GM23338 (cell line): ENCODE measurements at regions not wholly inside any gene's neighbourhood (a gene's known extent, or its start where the extent isn't known, plus 50 kb on each side); places are given as distances from the start of the nearest gene placed in this dataset.

Experiments used
- ATAC-seq: fragments of 200-7000 bp; cut with Tn5 transposase; 3 replicates; pipeline ENCODE4 v1.9.1; 2020
- DNase-seq: peaks from one replicate; pipeline ENCODE4 v3.0.0-alpha.2; 2015; ENCODE audit warnings: low spot score
- H2AFZ ChIP-seq: fragments of 200-600 bp; sonication (generic); 2 replicates; pipeline ENCODE4 v1.8.0; 2016; ENCODE audit warnings: antibody characterized with exemption, mild to moderate bottlenecking, moderate library complexity
- H3F3A ChIP-seq: fragments of 200-600 bp; sonication (generic); replicated peaks from 2 replicates; pipeline ENCODE4 v1.8.0; 2017; ENCODE audit warnings: antibody characterized with exemption, mixed run types, low read depth
- H3K27ac ChIP-seq: fragments of 200-600 bp; sonication (generic); 2 replicates; pipeline ENCODE4 v1.6.1; 2016; ENCODE audit warnings: low read depth
- H3K27me3 ChIP-seq: fragments of 200-600 bp; sonication (generic); 2 replicates; pipeline ENCODE4 v1.8.0; 2016; ENCODE audit warnings: mild to moderate bottlenecking, mixed run types, moderate library complexity; ENCODE audit not compliant: insufficient read depth
- H3K36me3 ChIP-seq: fragments of 200-600 bp; sonication (generic); 2 replicates; pipeline ENCODE4 v1.8.0; 2016; ENCODE audit warnings: mild to moderate bottlenecking; ENCODE audit not compliant: insufficient read depth
- H3K4me1 ChIP-seq: fragments of 200-600 bp; sonication (generic); 2 replicates; pipeline ENCODE4 v1.8.0; 2016; ENCODE audit warnings: mild to moderate bottlenecking, moderate library complexity; ENCODE audit not compliant: insufficient read depth
- H3K4me2 ChIP-seq: fragments of 200-600 bp; sonication (generic); 2 replicates; pipeline ENCODE4 v1.7.1; 2017; ENCODE audit warnings: mixed run types
- H3K4me3 ChIP-seq: fragments of 200-600 bp; sonication (generic); 2 replicates; pipeline ENCODE4 v1.6.1; 2016; ENCODE audit warnings: mixed run types
- H3K79me2 ChIP-seq: fragments of 200-600 bp; sonication (generic); replicated peaks from 2 replicates; pipeline ENCODE4 v1.8.0; 2017; ENCODE audit warnings: mild to moderate bottlenecking; ENCODE audit not compliant: insufficient read depth
- H3K9me2 ChIP-seq: fragments of 200-600 bp; sonication (generic); 2 replicates; pipeline ENCODE4 v1.8.0; 2017; ENCODE audit not compliant: insufficient read depth
- H4K20me1 ChIP-seq: fragments of 200-600 bp; sonication (generic); replicated peaks from 2 replicates; pipeline ENCODE4 v1.8.0; 2017; ENCODE audit warnings: mild to moderate bottlenecking; ENCODE audit not compliant: insufficient read depth
- H3K27ac Mint-ChIP-seq: 2 replicates; pipeline ENCODE4 v1.8.0; 2020; ENCODE audit warnings: inconsistent platforms, mild to moderate bottlenecking, moderate library complexity, mixed read lengths
- H3K27me3 Mint-ChIP-seq: 3 replicates; pipeline ENCODE4 v1.8.0; 2022; ENCODE audit warnings: low read depth, mild to moderate bottlenecking, moderate library complexity, mixed read lengths, inconsistent platforms; ENCODE audit not compliant: insufficient read depth, poor library complexity
- H3K36me3 Mint-ChIP-seq: 3 replicates; pipeline ENCODE4 v1.8.0; 2021; ENCODE audit warnings: low read depth, mild to moderate bottlenecking, inconsistent platforms, moderate library complexity, mixed read lengths
- H3K4me1 Mint-ChIP-seq: 3 replicates; pipeline ENCODE4 v1.8.0; 2020; ENCODE audit warnings: mild to moderate bottlenecking, inconsistent platforms, mixed read lengths
- H3K4me3 Mint-ChIP-seq: 3 replicates; pipeline ENCODE4 v1.8.0; 2021; ENCODE audit warnings: moderate library complexity, mild to moderate bottlenecking, inconsistent platforms, mixed read lengths
- H3K9me3 Mint-ChIP-seq: 3 replicates; pipeline ENCODE4 v1.8.0; 2020; ENCODE audit warnings: moderate library complexity, mild to moderate bottlenecking, inconsistent platforms, mixed read lengths
- CTCF ChIP-seq, 2 experiments: fragments of 200-600 bp in 1 of 2; sonication (generic) in 1 of 2; conservative IDR thresholded peaks; 2 replicates each; pipeline versions ENCODE4 v1.5.1 to v1.6.1; 2016 to 2017; ENCODE audit warnings: antibody characterized with exemption in 2 of 2, low read depth in 2 of 2, mild to moderate bottlenecking in 2 of 2, moderate library complexity in 1 of 2
- ETS1 ChIP-seq: IDR thresholded peaks from 2 replicates; pipeline ENCODE4 v1.6.1; 2016; ENCODE audit warnings: antibody characterized with exemption
- EZH2 ChIP-seq: fragments of 200-600 bp; sonication (generic); IDR thresholded peaks from one replicate; pipeline ENCODE4 v1.8.0; 2017; ENCODE audit warnings: antibody characterized with exemption, mild to moderate bottlenecking, low read depth; ENCODE audit not compliant: unreplicated experiment
- EZH2phosphoT487 ChIP-seq: fragments of 200-600 bp; sonication (generic); IDR thresholded peaks from one replicate; pipeline ENCODE4 v1.8.1; 2018; ENCODE audit warnings: antibody characterized with exemption; ENCODE audit not compliant: unreplicated experiment
- REST ChIP-seq: IDR thresholded peaks from one replicate; pipeline ENCODE4 v1.6.1; 2018; ENCODE audit warnings: antibody characterized with exemption; ENCODE audit not compliant: unreplicated experiment
- STAT1 ChIP-seq: IDR thresholded peaks from one replicate; pipeline ENCODE4 v1.6.1; 2016; ENCODE audit warnings: antibody characterized with exemption; ENCODE audit not compliant: unreplicated experiment
- ZNF114 ChIP-seq: fragments of 250-450 bp; sonication (Bioruptor Pico); IDR thresholded peaks from 2 replicates; pipeline ENCODE4 v1.5.0; 2020; ENCODE audit warnings: mild to moderate bottlenecking, moderate library complexity
- ZNF331 ChIP-seq: fragments of 250-450 bp; sonication (Bioruptor Pico); IDR thresholded peaks from 2 replicates; pipeline ENCODE4 v1.5.0; 2020; ENCODE audit warnings: low read depth, mild to moderate bottlenecking, moderate library complexity

GRCh38 chr12:34142430-34142829 lies 120.1 kb downstream of the ALG10 start (continued):
- no peak for TF ChIP-seq CTCF (conservative IDR thresholded peaks at IDR 0.05; ENCODE audit: low read depth in 2 of 2)

- Mint-ChIP-seq H3K27me3 (peaks cover 2% of the 10 kb centered on the region), H3K36me3 (peaks cover 26% of the 10 kb centered on the region), H3K4me3 (no peak overlapping the region), H3K27ac (no peak overlapping the region), H3K4me1 (no peaks in the 10 kb centered on the region), H3K9me3 (peaks cover 81% of the 10 kb centered on the region)
- Histone ChIP-seq H3F3A (no peaks in the 10 kb centered on the region), H2AFZ (no peak overlapping the region), H3K4me2 (no peak overlapping the region), H3K79me2 (no peaks in the 10 kb centered on the region), H3K36me3 (no peaks in the 10 kb centered on the region), H3K27ac (no peak overlapping the region), H3K9me2 (no peaks in the 10 kb centered on the region), H3K4me3 (no peak overlapping the region), H3K4me1 (no peaks in the 10 kb centered on the region), H4K20me1 (no peaks in the 10 kb centered on the region), H3K27me3 (no peaks in the 10 kb centered on the region)
- DNase-seq (no peak), ATAC-seq (no peak)
- TF ChIP-seq REST (no peak), ZNF114 (CRISPR knock-in tag) (no peak)
Measured at GRCh38 chr12:34151019-34151418, 128.7 kb downstream of the ALG10 start.

GRCh38 chr12:34163443-34163842 lies 141.1 kb downstream of the ALG10 start:
- Mint-ChIP-seq H3K36me3 (peaks cover 45% of the 10 kb centered on the region), H3K27ac (no peak overlapping the region), H3K9me3 (peaks cover 96% of the 10 kb centered on the region), H3K4me1 (no peaks in the 10 kb centered on the region), H3K27me3 (no peaks in the 10 kb centered on the region), H3K4me3 (no peak overlapping the region)
- no peak overlapping the region for H3K4me2 ChIP-seq
- H3K27me3 ChIP-seq: no peaks in the 10 kb centered on the region
- H3K4me1 ChIP-seq: no peaks in the 10 kb centered on the region
- no peaks in the 10 kb centered on the region for H3K79me2 ChIP-seq
- no peaks in the 10 kb centered on the region for H3F3A ChIP-seq
- no peak overlapping the region for H3K4me3 ChIP-seq
- no peak overlapping the region for H2AFZ ChIP-seq
- no peaks in the 10 kb centered on the region for H4K20me1 ChIP-seq
- no peaks in the 10 kb centered on the region for H3K9me2 ChIP-seq
- no peak overlapping the region for H3K27ac ChIP-seq
- TF ChIP-seq EZH2: no peak
- no peak for TF ChIP-seq ETS1
- TF ChIP-seq STAT1: no peak
- no peak for TF ChIP-seq EZH2phosphoT487
- no peak for TF ChIP-seq ZNF331 (CRISPR knock-in tag)
- ATAC-seq: no peak
- no peaks in the 10 kb centered on the region; the same call in 1 of the 2 replicates for H3K36me3 ChIP-seq
- no peak for DNase-seq
